Stomach (tissue), 8 donors: ENCODE measurements at regions not wholly inside any gene's neighbourhood (a gene's known extent, or its start where the extent isn't known, plus 50 kb on each side); places are given as distances from the start of the nearest gene placed in this dataset.

Experiments
- DNase-seq, 2 donors: peaks; one replicate each; pipeline versions ENCODE4 v3.0.0 to v3.0.0-alpha.2; 2013 to 2019
- H3K27ac ChIP-seq, 5 donors: fragments of 200-600 bp in 4 of 5; sonication (generic) in 4 of 5; one replicate each; pipeline ENCODE4 v1.5.1; 2013 to 2019; ENCODE audit warnings: mild to moderate bottlenecking in 1 of 5, moderate library complexity in 1 of 5
- H3K27me3 ChIP-seq, 3 donors: fragments of 200-600 bp; sonication (generic); one replicate each; pipeline ENCODE4 v1.5.1; 2017 to 2019; ENCODE audit warnings: mixed run types in 1 of 3
- H3K36me3 ChIP-seq, 4 donors: fragments of 200-600 bp; sonication (generic); 1 replicate in 3 of 4; 2 replicates in 1 of 4; pipeline ENCODE4 v1.5.1; 2016 to 2019
- H3K4me1 ChIP-seq, 4 donors: fragments of 200-600 bp; sonication (generic); one replicate each; pipeline ENCODE4 v1.5.1; 2016 to 2019
- H3K4me3 ChIP-seq, 4 donors: fragments of 200-600 bp; sonication (generic) in 3 of 4; one replicate each; pipeline ENCODE4 v1.5.1; 2016 to 2019; ENCODE audit warnings: mild to moderate bottlenecking in 1 of 4
- H3K9me3 ChIP-seq, 4 donors: fragments of 200-600 bp; sonication (generic); one replicate each; pipeline ENCODE4 v1.5.1; 2016 to 2019
- EP300 ChIP-seq: sonication (generic); formaldehyde crosslinking; IDR thresholded peaks from one replicate; pipeline ENCODE4 v1.6.1; 2017; ENCODE audit warnings: antibody characterized with exemption
- POLR2A ChIP-seq, 4 donors: fragments of 450-650 bp; IDR thresholded peaks; one replicate each; pipeline ENCODE4 v1.6.1; 2016; ENCODE audit warnings: antibody characterized with exemption in 4 of 4, control low read depth in 2 of 4, mild to moderate bottlenecking in 1 of 4, moderate library complexity in 1 of 4
- POLR2AphosphoS5 ChIP-seq, 3 donors: sonication (generic); formaldehyde crosslinking; IDR thresholded peaks; one replicate each; pipeline ENCODE4 v1.6.1; 2016; ENCODE audit warnings: antibody characterized with exemption in 3 of 3
- WGBS, 5 donors: extraction: QIAGEN DNeasy Blood & Tissue Kit in 3 of 5; methylation state at CpG; one replicate each; pipeline versions ENCODE4 v1.1.5 to v1.1.7; 2013 to 2018; 5-methylcytosine and 5-hydroxymethylcytosine counted together
- intact Hi-C: fragments of 100-400 bp; cut with DNase I; formaldehyde crosslinking; loops from one replicate; pipeline ENCODE4 v1.15.1; 2023; ENCODE audit warnings: low total_unique reads
- TF ChIP-seq, protein P1 (sequence below), 7 experiments: fragments of 450-650 bp in 4 of 7; fragments of 200-600 bp in 3 of 7; sonication (generic) in 3 of 7; IDR thresholded peaks; one replicate each; pipeline ENCODE4 v1.5.1; 2016 to 2019; ENCODE audit warnings: antibody characterized with exemption in 7 of 7, control low read depth in 2 of 7, mild to moderate bottlenecking in 1 of 7
- donor health status: healthy with polysubstance abuse.
- donor health status: Bipolar disorder and iron deficiency.
- donor health status: healthy.

DNA sequence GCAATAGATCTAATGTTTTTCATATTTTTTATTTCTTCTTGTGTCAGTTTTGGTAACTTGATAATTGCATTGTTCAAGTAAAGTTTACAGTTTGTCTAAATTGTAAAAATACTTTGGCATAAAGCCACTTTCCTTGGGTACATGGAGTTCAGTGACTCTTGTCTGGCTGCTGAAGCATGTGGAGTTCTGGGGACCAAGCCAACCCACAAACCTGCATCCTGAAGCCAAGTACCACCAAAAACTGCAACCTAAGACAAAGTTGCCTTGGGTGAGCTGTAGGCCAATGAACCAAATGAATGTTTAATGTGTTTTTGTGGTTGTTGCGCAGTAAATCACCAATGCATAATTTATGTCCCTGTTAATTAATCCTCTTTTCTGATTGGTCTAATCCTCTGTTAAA is 872.6 kb downstream of the BCL11A start:
- WGBS, 5 donors, result 91 to 100% (median 95%) methylated on average over 1 of the region's 1 CpG
- Histone ChIP-seq H3K36me3 (no peaks in the 10 kb centered on the region), H3K4me3 (no peak overlapping the region), H3K9me3 (no peaks in the 10 kb centered on the region), H3K4me1 (peaks cover 0 to 15% (median 9%) of the 10 kb centered on the region in 4 donors), H3K27ac (no peak overlapping the region), H3K27me3 (no peaks in the 10 kb centered on the region)
- TF ChIP-seq EP300, result no peak
- TF ChIP-seq, protein P1, sequence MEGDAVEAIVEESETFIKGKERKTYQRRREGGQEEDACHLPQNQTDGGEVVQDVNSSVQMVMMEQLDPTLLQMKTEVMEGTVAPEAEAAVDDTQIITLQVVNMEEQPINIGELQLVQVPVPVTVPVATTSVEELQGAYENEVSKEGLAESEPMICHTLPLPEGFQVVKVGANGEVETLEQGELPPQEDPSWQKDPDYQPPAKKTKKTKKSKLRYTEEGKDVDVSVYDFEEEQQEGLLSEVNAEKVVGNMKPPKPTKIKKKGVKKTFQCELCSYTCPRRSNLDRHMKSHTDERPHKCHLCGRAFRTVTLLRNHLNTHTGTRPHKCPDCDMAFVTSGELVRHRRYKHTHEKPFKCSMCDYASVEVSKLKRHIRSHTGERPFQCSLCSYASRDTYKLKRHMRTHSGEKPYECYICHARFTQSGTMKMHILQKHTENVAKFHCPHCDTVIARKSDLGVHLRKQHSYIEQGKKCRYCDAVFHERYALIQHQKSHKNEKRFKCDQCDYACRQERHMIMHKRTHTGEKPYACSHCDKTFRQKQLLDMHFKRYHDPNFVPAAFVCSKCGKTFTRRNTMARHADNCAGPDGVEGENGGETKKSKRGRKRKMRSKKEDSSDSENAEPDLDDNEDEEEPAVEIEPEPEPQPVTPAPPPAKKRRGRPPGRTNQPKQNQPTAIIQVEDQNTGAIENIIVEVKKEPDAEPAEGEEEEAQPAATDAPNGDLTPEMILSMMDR (IDR thresholded peaks at IDR 0.05), result no peak
- no peak for TF ChIP-seq POLR2A (IDR thresholded peaks at IDR 0.05)
- TF ChIP-seq POLR2AphosphoS5 (IDR thresholded peaks at IDR 0.05), result no peak
- DNase-seq, result no peak
- intact Hi-C loops, result no loop called here

DNA sequence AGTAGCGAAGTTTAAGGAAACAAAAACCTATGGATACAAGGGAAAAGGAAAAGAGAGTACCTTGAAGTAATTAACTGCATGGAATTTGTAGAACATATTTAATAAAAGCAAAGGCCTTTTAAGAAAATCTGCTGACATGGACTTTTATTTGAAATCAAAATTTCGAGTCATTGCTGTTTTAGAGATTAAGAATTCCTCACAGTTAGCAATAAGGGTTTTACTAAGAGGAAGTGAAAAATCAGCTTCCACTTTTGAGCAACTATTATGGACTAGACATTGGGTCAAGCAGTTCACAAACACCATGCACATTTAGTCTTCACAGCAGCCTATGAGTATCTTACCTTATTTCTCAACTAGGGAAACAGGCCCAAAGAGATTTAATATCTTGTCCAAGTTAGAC is 876.3 kb downstream of the BCL11A start:
- Histone ChIP-seq H3K27ac (no peak overlapping the region), H3K9me3 (no peaks in the 10 kb centered on the region), H3K4me3 (no peak overlapping the region), H3K27me3 (no peaks in the 10 kb centered on the region), H3K4me1 (no peaks in the 10 kb centered on the region), H3K36me3 (no peaks in the 10 kb centered on the region)
- WGBS, 5 donors, result 63 to 80% (median 79%) methylated on average over 2 of the region's 2 CpGs
- intact Hi-C loops, result no loop called here
- DNase-seq, result no peak
- no peak for TF ChIP-seq POLR2A (IDR thresholded peaks at IDR 0.05)

DNA sequence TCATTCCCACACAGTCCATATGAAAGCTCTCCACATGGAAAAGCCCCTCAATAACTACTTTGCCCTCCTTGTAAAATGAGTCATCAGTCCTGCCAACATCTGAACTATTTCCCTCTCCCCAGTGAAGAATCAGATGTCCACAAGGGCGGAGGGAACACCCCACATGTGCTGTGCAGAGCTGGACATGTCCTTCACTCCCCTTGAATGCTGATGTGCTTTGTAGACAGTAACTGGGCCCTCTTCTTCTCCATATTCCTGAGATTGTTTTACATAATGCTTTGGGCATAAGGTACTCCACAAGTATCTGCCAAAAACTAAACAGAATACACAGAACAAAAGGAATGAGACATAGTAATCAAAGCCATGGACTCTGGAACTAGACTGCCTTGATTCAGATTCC is 879.4 kb downstream of the BCL11A start:
- Histone ChIP-seq H3K27me3 (no peaks in the 10 kb centered on the region), H3K4me1 (no peaks in the 10 kb centered on the region), H3K36me3 (no peaks in the 10 kb centered on the region), H3K27ac (no peak overlapping the region), H3K4me3 (no peak overlapping the region), H3K9me3 (no peaks in the 10 kb centered on the region)
- intact Hi-C loops, result no loop called here
- TF ChIP-seq EP300, result no peak
- TF ChIP-seq POLR2AphosphoS5 (IDR thresholded peaks at IDR 0.05), result no peak
- TF ChIP-seq, protein P1 (IDR thresholded peaks at IDR 0.05), result no peak
- TF ChIP-seq POLR2A (IDR thresholded peaks at IDR 0.05), result no peak
- DNase-seq, result no peak
- WGBS, 5 donors, result 84 to 95% (median 90%) methylated on average over 1 of the region's 1 CpG

DNA sequence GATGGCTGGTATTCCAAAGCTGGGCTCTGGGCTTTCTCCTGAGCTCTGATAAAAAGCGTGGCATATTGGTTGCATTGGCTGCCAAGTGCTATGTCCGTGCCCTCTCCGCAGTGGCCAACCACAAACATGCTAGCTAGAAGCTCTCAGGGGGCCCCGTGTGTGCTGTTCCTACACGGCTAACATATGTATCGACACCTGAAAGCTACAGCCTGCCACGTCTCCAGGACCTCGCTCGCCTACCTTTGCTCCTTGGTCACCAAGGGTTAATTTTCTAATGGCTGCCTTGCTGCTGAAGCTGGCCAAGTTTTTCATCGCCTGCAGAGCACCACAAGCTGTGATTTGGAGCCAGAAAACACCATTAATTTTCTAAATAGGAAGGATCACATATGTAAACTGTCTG is 888.4 kb downstream of the BCL11A start:
- Histone ChIP-seq H3K4me1 (no peaks in the 10 kb centered on the region), H3K4me3 (no peak overlapping the region), H3K27ac (no peak overlapping the region), H3K9me3 (no peaks in the 10 kb centered on the region), H3K36me3 (no peaks in the 10 kb centered on the region), H3K27me3 (no peaks in the 10 kb centered on the region)
- DNase-seq, result no peak
- WGBS, 5 donors, result 83 to 91% (median 87%) methylated on average over 10 of the region's 10 CpGs
- intact Hi-C loops, result no loop called here
- TF ChIP-seq, protein P1 (IDR thresholded peaks at IDR 0.05), result no peak
- TF ChIP-seq EP300 (no peak), POLR2AphosphoS5 (IDR thresholded peaks at IDR 0.05) (no peak), POLR2A (IDR thresholded peaks at IDR 0.05) (no peak)

DNA sequence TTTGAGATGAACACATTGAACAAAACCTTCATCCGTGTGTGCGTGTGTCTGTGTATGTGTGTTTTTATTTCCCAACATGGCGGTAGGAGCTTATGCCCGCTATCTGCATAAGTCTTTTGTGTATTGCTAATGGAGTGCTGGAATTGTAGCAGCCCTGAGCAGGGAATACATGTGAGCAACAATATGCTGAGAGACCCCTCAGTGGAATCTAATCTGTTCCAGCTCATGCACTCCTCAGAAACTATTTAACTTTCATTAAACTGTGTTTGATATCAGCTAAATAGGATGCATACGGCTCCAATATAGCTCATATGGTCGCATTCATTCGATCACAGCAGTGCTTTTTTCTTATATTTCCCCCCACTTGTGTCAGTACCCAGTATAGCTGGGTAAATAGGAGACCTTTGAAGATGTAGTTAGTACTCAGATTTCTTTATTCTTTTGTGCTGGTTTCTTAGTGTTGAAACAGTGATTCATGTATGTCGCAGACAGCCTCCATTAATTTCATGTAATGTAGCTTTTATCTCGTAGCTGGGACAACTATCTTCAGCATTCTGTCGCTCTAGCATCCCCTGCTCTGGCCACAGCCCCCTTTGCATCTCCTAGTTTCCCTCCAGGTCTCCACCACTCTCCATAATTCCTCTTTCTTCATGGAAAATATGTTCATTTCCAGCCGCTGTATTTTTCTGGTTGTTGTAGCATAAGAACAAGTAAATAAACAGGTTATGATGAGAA is 891.2 kb downstream of the BCL11A start:
- no peak for DNase-seq
- WGBS, 5 donors, result 79 to 86% (median 85%) methylated on average over 11 of the region's 11 CpGs
- no peaks in the 10 kb centered on the region for H3K9me3 ChIP-seq
- intact Hi-C loops, result no loop called here
- no peak overlapping the region for H3K4me3 ChIP-seq
- TF ChIP-seq, protein P1 (IDR thresholded peaks at IDR 0.05), result no peak
- H3K36me3 ChIP-seq, result no peaks in the 10 kb centered on the region
- H3K27me3 ChIP-seq, result no peaks in the 10 kb centered on the region
- H3K4me1 ChIP-seq, result no peaks in the 10 kb centered on the region
- H3K27ac ChIP-seq, result no peak overlapping the region
